ENCODE measurements at regions not wholly inside any gene's neighbourhood (a gene's known extent, or its start where the extent isn't known, plus 50 kb on each side); places are given as distances from the start of the nearest gene placed in this dataset.

GRCh38 chr18:14919666-14920065 is 171.7 kb downstream of the ANKRD30B start:
- H3K27me3 Mint-ChIP-seq = no peaks in the 10 kb centered on the region
- H3K27ac Mint-ChIP-seq = no peak overlapping the region
- H3K36me3 Mint-ChIP-seq (ENCODE audit: low read depth) = no peaks in the 10 kb centered on the region
- no peak for ATAC-seq (ENCODE audit: low read depth)
- POLR2A ChIA-PET = no interaction called here
- no peaks in the 10 kb centered on the region for H3K4me1 Mint-ChIP-seq
- H3K4me3 Mint-ChIP-seq = no peak overlapping the region
- peaks cover 10% of the 10 kb centered on the region for H3K9me3 Mint-ChIP-seq
- intact Hi-C loops (cut with micrococcal nuclease) = no loop called here
- CTCF ChIA-PET = no interaction called here
- DNase-seq = no peak
- no peak for TF ChIP-seq CTCF (IDR thresholded peaks at IDR 0.05)

- intact Hi-C loops (cut with micrococcal nuclease) = no loop called here
- Mint-ChIP-seq H3K9me3 (peaks cover 10% of the 10 kb centered on the region), H3K4me1 (no peaks in the 10 kb centered on the region), H3K36me3 (ENCODE audit: low read depth) (no peaks in the 10 kb centered on the region), H3K4me3 (no peak overlapping the region), H3K27ac (no peak overlapping the region), H3K27me3 (no peaks in the 10 kb centered on the region)
- no peak for DNase-seq
- POLR2A ChIA-PET = no interaction called here
- CTCF ChIA-PET = no interaction called here
- no peak for TF ChIP-seq CTCF (IDR thresholded peaks at IDR 0.05)
- no peak for ATAC-seq (ENCODE audit: low read depth)
Observed at GRCh38 chr18:14921031-14921430, 173.1 kb downstream of the ANKRD30B start.

- no peak for TF ChIP-seq CTCF (IDR thresholded peaks at IDR 0.05)
Observed at GRCh38 chr18:14921547-14921946, 173.6 kb downstream of the ANKRD30B start.

GRCh38 chr18:14922031-14922430 is 174.1 kb downstream of the ANKRD30B start:
- CTCF ChIA-PET = no interaction called here
- no peaks in the 10 kb centered on the region for H3K4me1 Mint-ChIP-seq
- POLR2A ChIA-PET = no interaction called here
- no peaks in the 10 kb centered on the region for H3K27me3 Mint-ChIP-seq
- TF ChIP-seq CTCF (IDR thresholded peaks at IDR 0.05) = no peak
- peaks cover 10% of the 10 kb centered on the region for H3K9me3 Mint-ChIP-seq
- no peak for ATAC-seq (ENCODE audit: low read depth)
- intact Hi-C loops (cut with micrococcal nuclease) = no loop called here
- DNase-seq = no peak
- no peaks in the 10 kb centered on the region for H3K36me3 Mint-ChIP-seq (ENCODE audit: low read depth)
- no peak overlapping the region for H3K4me3 Mint-ChIP-seq
- H3K27ac Mint-ChIP-seq = no peak overlapping the region

More at GRCh38 chr18:14921547-14921946, 173.6 kb downstream of the ANKRD30B start:
- Mint-ChIP-seq H3K4me3 (no peak overlapping the region), H3K36me3 (ENCODE audit: low read depth) (no peaks in the 10 kb centered on the region), H3K4me1 (no peaks in the 10 kb centered on the region), H3K27ac (no peak overlapping the region), H3K9me3 (peaks cover 10% of the 10 kb centered on the region), H3K27me3 (no peaks in the 10 kb centered on the region)
- ChIA-PET CTCF (no interaction called here), POLR2A (no interaction called here)
- no peak for DNase-seq
- intact Hi-C loops (cut with micrococcal nuclease) = no loop called here
- no peak for ATAC-seq (ENCODE audit: low read depth)

- intact Hi-C loops (cut with micrococcal nuclease) = no loop called here
- Mint-ChIP-seq H3K27me3 (no peaks in the 10 kb centered on the region), H3K9me3 (peaks cover 10% of the 10 kb centered on the region), H3K36me3 (ENCODE audit: low read depth) (no peaks in the 10 kb centered on the region), H3K4me1 (no peaks in the 10 kb centered on the region), H3K27ac (no peak overlapping the region), H3K4me3 (no peak overlapping the region)
- ATAC-seq (ENCODE audit: low read depth) = no peak
- CTCF ChIA-PET = no interaction called here
- POLR2A ChIA-PET = no interaction called here
- DNase-seq = no peak
- TF ChIP-seq CTCF (IDR thresholded peaks at IDR 0.05) = no peak
Observed at GRCh38 chr18:14922965-14923565, 175.1 kb downstream of the ANKRD30B start.
